Ishikawa (cell line): ENCODE measurements at regions not wholly inside any gene's neighbourhood (a gene's known extent, or its start where the extent isn't known, plus 50 kb on each side); places are given as distances from the start of the nearest gene placed in this dataset.

Source experiments
- EGR1 ChIP-seq: IDR thresholded peaks from 2 replicates; pipeline ENCODE4 v1.6.1; 2012
- FOXM1 ChIP-seq: IDR thresholded peaks from 2 replicates; pipeline ENCODE4 v1.6.1; 2012; ENCODE audit warnings: low read depth, borderline replicate concordance
- RAD21 ChIP-seq: IDR thresholded peaks from 2 replicates; pipeline ENCODE4 v1.6.1; 2012; ENCODE audit warnings: low read depth
- TF ChIP-seq, protein P1 (sequence below): IDR thresholded peaks from 2 replicates; pipeline ENCODE4 v1.6.1; 2012; ENCODE audit warnings: low read depth, mild to moderate bottlenecking

DNA sequence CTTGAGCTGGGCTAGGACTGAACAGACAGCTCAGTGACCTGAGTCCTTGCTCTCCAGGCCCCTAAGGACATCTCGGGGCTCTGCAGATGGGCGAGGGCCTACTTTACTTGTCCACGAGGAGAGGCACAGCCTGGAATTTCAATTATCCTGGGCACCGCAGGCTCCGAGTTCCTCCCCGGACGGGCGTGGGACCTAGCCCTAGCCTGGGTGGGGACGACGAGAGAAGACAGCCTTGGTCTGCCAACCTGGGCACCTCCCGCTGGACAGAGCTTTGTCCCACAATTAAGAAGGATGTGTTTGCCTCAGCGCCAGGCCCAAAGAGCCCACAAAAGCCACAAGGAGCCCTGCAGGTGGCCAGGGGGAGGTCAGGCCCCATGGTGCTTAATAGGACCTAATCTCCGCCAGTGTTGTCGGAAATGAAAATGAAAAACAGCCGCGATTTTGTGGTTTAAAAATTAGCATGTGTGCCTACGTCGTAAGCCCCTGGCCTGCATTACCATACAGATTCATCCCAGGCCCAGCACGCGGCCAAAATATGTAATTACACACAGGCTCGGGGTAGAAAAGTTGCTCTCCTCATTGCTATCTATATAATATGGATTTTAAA lies 51.4 kb upstream of the LHX1 start:
- TF ChIP-seq RAD21 (no peak), FOXM1 (no peak), EGR1 (no peak)
- TF ChIP-seq, protein P1, sequence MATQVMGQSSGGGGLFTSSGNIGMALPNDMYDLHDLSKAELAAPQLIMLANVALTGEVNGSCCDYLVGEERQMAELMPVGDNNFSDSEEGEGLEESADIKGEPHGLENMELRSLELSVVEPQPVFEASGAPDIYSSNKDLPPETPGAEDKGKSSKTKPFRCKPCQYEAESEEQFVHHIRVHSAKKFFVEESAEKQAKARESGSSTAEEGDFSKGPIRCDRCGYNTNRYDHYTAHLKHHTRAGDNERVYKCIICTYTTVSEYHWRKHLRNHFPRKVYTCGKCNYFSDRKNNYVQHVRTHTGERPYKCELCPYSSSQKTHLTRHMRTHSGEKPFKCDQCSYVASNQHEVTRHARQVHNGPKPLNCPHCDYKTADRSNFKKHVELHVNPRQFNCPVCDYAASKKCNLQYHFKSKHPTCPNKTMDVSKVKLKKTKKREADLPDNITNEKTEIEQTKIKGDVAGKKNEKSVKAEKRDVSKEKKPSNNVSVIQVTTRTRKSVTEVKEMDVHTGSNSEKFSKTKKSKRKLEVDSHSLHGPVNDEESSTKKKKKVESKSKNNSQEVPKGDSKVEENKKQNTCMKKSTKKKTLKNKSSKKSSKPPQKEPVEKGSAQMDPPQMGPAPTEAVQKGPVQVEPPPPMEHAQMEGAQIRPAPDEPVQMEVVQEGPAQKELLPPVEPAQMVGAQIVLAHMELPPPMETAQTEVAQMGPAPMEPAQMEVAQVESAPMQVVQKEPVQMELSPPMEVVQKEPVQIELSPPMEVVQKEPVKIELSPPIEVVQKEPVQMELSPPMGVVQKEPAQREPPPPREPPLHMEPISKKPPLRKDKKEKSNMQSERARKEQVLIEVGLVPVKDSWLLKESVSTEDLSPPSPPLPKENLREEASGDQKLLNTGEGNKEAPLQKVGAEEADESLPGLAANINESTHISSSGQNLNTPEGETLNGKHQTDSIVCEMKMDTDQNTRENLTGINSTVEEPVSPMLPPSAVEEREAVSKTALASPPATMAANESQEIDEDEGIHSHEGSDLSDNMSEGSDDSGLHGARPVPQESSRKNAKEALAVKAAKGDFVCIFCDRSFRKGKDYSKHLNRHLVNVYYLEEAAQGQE, result peak; percentile 7; the same call in 1 of the 2 replicates
